WTC11 (cell line): ENCODE measurements at regions not wholly inside any gene's neighbourhood (a gene's known extent, or its start where the extent isn't known, plus 50 kb on each side); places are given as distances from the start of the nearest gene placed in this dataset.

Experiments
- ATAC-seq: fragments of 200-7000 bp; cut with Tn5 transposase; 2 replicates; pipeline ENCODE4 v1.10.0; 2021; ENCODE audit warnings: mild to moderate bottlenecking, moderate library complexity
- CTCF ChIA-PET: fragments of 300-600 bp; sonication (Branson Sonifier 250); formaldehyde crosslinking; loops from one replicate; lab custom pipeline; 2021; ENCODE audit warnings: antibody characterized with exemption; lab: Charles Lee
- POLR2A ChIA-PET: fragments of 350-600 bp; sonication (Branson Sonifier 250); formaldehyde crosslinking; loops from one replicate; lab custom pipeline; 2021; ENCODE audit warnings: antibody characterized with exemption; lab: Charles Lee
- DNase-seq: peaks from one replicate; pipeline ENCODE4 v3.0.0; 2021; ENCODE audit warnings: low spot score
- H3K27ac Mint-ChIP-seq: 2 replicates; pipeline ENCODE4 v1.8.0; 2021; ENCODE audit warnings: mixed read lengths
- H3K27me3 Mint-ChIP-seq: 2 replicates; pipeline ENCODE4 v1.8.0; 2021; ENCODE audit warnings: low read depth, mild to moderate bottlenecking, moderate library complexity, mixed read lengths
- H3K36me3 Mint-ChIP-seq: 2 replicates; pipeline ENCODE4 v1.8.0; 2021; ENCODE audit warnings: mixed read lengths
- H3K4me1 Mint-ChIP-seq: 2 replicates; pipeline ENCODE4 v1.8.0; 2022; ENCODE audit warnings: mixed read lengths
- H3K4me3 Mint-ChIP-seq: 2 replicates; pipeline ENCODE4 v1.8.0; 2021; ENCODE audit warnings: mild to moderate bottlenecking, moderate library complexity, mixed read lengths
- H3K9me3 Mint-ChIP-seq: 2 replicates; pipeline ENCODE4 v1.8.0; 2021; ENCODE audit warnings: mixed read lengths
- ATF1 ChIP-seq: sonication (generic); formaldehyde crosslinking; IDR thresholded peaks from 2 replicates; pipeline ENCODE4 v1.8.1; 2023; ENCODE audit warnings: mild to moderate bottlenecking, moderate library complexity, missing genetic modification reagents
- CDX4 ChIP-seq: fragments of 250-450 bp; sonication (Bioruptor Pico); IDR thresholded peaks from 2 replicates; pipeline ENCODE4 v1.9.0; 2021; ENCODE audit warnings: moderate library complexity, mild to moderate bottlenecking, inconsistent platforms, borderline replicate concordance
- CREM ChIP-seq: sonication (generic); formaldehyde crosslinking; IDR thresholded peaks from 2 replicates; pipeline ENCODE4 v1.8.1; 2022; ENCODE audit warnings: mild to moderate bottlenecking, missing genetic modification reagents, moderate library complexity
- E2F5 ChIP-seq: sonication (generic); formaldehyde crosslinking; IDR thresholded peaks from 2 replicates; pipeline ENCODE4 v1.8.1; 2022; ENCODE audit warnings: mild to moderate bottlenecking, moderate library complexity, missing genetic modification reagents
- EMX1 ChIP-seq: fragments of 250-450 bp; sonication (Bioruptor Pico); IDR thresholded peaks from 2 replicates; pipeline ENCODE4 v1.8.0; 2021; ENCODE audit warnings: mild to moderate bottlenecking
- HMGXB4 ChIP-seq: sonication (generic); formaldehyde crosslinking; IDR thresholded peaks from 2 replicates; pipeline ENCODE4 v1.8.1; 2023; ENCODE audit warnings: mild to moderate bottlenecking, moderate library complexity, missing genetic modification reagents
- JAZF1 ChIP-seq: fragments of 250-450 bp; sonication (Bioruptor Pico); IDR thresholded peaks from 2 replicates; pipeline ENCODE4 v1.9.0; 2021; ENCODE audit warnings: moderate library complexity, mild to moderate bottlenecking, inconsistent platforms
- JUN ChIP-seq: sonication (generic); formaldehyde crosslinking; IDR thresholded peaks from 2 replicates; pipeline ENCODE4 v1.8.0; 2023; ENCODE audit warnings: mild to moderate bottlenecking, missing genetic modification reagents
- KAT7 ChIP-seq: sonication (generic); formaldehyde crosslinking; IDR thresholded peaks from 2 replicates; pipeline ENCODE4 v1.8.1; 2023; ENCODE audit warnings: missing genetic modification reagents, mild to moderate bottlenecking, borderline replicate concordance
- MLX ChIP-seq: sonication (generic); formaldehyde crosslinking; IDR thresholded peaks from 2 replicates; pipeline ENCODE4 v1.8.1; 2023; ENCODE audit warnings: mild to moderate bottlenecking, missing genetic modification reagents, moderate library complexity
- NR1H2 ChIP-seq: sonication (generic); formaldehyde crosslinking; IDR thresholded peaks from 2 replicates; pipeline ENCODE4 v1.9.0; 2021; ENCODE audit warnings: mild to moderate bottlenecking, moderate library complexity, missing genetic modification reagents
- NR2C2 ChIP-seq: sonication (generic); formaldehyde crosslinking; IDR thresholded peaks from 2 replicates; pipeline ENCODE4 v1.8.0; 2022; ENCODE audit warnings: mild to moderate bottlenecking, missing genetic modification reagents
- SMAD4 ChIP-seq: sonication (generic); formaldehyde crosslinking; IDR thresholded peaks from 2 replicates; pipeline ENCODE4 v1.8.0; 2022; ENCODE audit warnings: mild to moderate bottlenecking, missing genetic modification reagents
- SP1 ChIP-seq: sonication (generic); formaldehyde crosslinking; conservative IDR thresholded peaks from 2 replicates; pipeline ENCODE4 v1.8.1; 2022; ENCODE audit warnings: missing genetic modification reagents
- TP53 ChIP-seq: sonication (generic); formaldehyde crosslinking; IDR thresholded peaks from 2 replicates; pipeline ENCODE4 v1.8.1; 2023; ENCODE audit warnings: mild to moderate bottlenecking, missing genetic modification reagents
- ZNF263 ChIP-seq: sonication (generic); formaldehyde crosslinking; IDR thresholded peaks from 2 replicates; pipeline ENCODE4 v1.8.1; 2022; ENCODE audit warnings: low read depth, mild to moderate bottlenecking, moderate library complexity, missing genetic modification reagents
- ZNF281 ChIP-seq: sonication (generic); formaldehyde crosslinking; IDR thresholded peaks from 2 replicates; pipeline ENCODE4 v1.8.0; 2023; ENCODE audit warnings: mild to moderate bottlenecking, missing genetic modification reagents
- ZNF396 ChIP-seq: fragments of 250-450 bp; sonication (Bioruptor Pico); IDR thresholded peaks from 2 replicates; pipeline ENCODE4 v1.8.0; 2021; ENCODE audit warnings: mild to moderate bottlenecking, moderate library complexity, borderline replicate concordance
- ZNF423 ChIP-seq: fragments of 250-450 bp; sonication (Bioruptor Pico); IDR thresholded peaks from 2 replicates; pipeline ENCODE4 v2.1.2; 2022; ENCODE audit warnings: mild to moderate bottlenecking, moderate library complexity
- ZNF425 ChIP-seq: fragments of 250-450 bp; sonication (Bioruptor Pico); conservative IDR thresholded peaks from 2 replicates; pipeline ENCODE4 v1.9.0; 2021; ENCODE audit warnings: mild to moderate bottlenecking

- Mint-ChIP-seq H3K4me3 (no peak overlapping the region), H3K4me1 (peaks cover 29% of the 10 kb centered on the region), H3K9me3 (peaks cover 25% of the 10 kb centered on the region), H3K36me3 (peaks cover 9% of the 10 kb centered on the region), H3K27ac (no peak overlapping the region), H3K27me3 (no peaks in the 10 kb centered on the region)
- ATAC-seq (no peak), DNase-seq (no peak)
- CTCF ChIA-PET: no interaction called here
- POLR2A ChIA-PET: no interaction called here
- TF ChIP-seq ZNF425 (CRISPR knock-in tag): no peak
- TF ChIP-seq ZNF423 (CRISPR knock-in tag): no peak
- TF ChIP-seq CREM (CRISPR knock-in tag): no peak
- no peak for TF ChIP-seq HMGXB4 (CRISPR knock-in tag)
- no peak for TF ChIP-seq ATF1
- no peak for TF ChIP-seq TP53 (CRISPR knock-in tag)
- TF ChIP-seq EMX1: no peak
- no peak for TF ChIP-seq ZNF396 (CRISPR knock-in tag)
- no peak for TF ChIP-seq JAZF1 (CRISPR knock-in tag)
- no peak for TF ChIP-seq KAT7 (CRISPR knock-in tag)
- no peak for TF ChIP-seq NR2C2 (CRISPR knock-in tag)
- no peak for TF ChIP-seq E2F5 (CRISPR knock-in tag)
- TF ChIP-seq JUN: no peak
- TF ChIP-seq CDX4 (CRISPR knock-in tag): no peak
- no peak for TF ChIP-seq ZNF263 (CRISPR knock-in tag)
- TF ChIP-seq SMAD4: no peak
- TF ChIP-seq NR1H2 (CRISPR knock-in tag): no peak
- no peak for TF ChIP-seq MLX (CRISPR knock-in tag)
- no peak for TF ChIP-seq ZNF281 (CRISPR knock-in tag)
- TF ChIP-seq SP1 (CRISPR knock-in tag): no peak
These were observed 205.0 kb upstream of the ADRA1D start for GRCh38 chr20:4454111-4454510.
